A673 (cell line): ENCODE measurements at regions not wholly inside any gene's neighbourhood (a gene's known extent, or its start where the extent isn't known, plus 50 kb on each side); places are given as distances from the start of the nearest gene placed in this dataset.

Source experiments
- CTCF ChIP-seq: fragments of 300-800, 200-600 bp; sonication (generic); conservative IDR thresholded peaks from 2 replicates; pipeline ENCODE4 v1.5.1; 2017; ENCODE audit warnings: low read depth, mild to moderate bottlenecking, antibody characterized with exemption, low read length, moderate library complexity, mixed read lengths
- EZH2 ChIP-seq: fragments of 200-600 bp; sonication (generic); IDR thresholded peaks from 2 replicates; pipeline ENCODE4 v1.6.1; 2017; ENCODE audit warnings: borderline replicate concordance, low read depth, mild to moderate bottlenecking, mixed read lengths, antibody characterized with exemption, low read length; ENCODE audit not compliant: poor library complexity, severe bottlenecking

- TF ChIP-seq CTCF (no peak), EZH2 (no peak)
These were observed 390.0 kb downstream of the DTWD2 start for GRCh38 chr5:118598311-118598710.
